GM12864 (cell line): ENCODE measurements at regions not wholly inside any gene's neighbourhood (a gene's known extent, or its start where the extent isn't known, plus 50 kb on each side); places are given as distances from the start of the nearest gene placed in this dataset.
"Not testable (repeated sequence)": the region's sequence is repeated elsewhere in the genome, so short reads cannot be mapped to it uniquely, and the experiment has no call there.

ENCODE experiments used
- DNase-seq: peaks from one replicate; pipeline ENCODE4 v3.0.0-alpha.2; 2011; ENCODE audit warnings: low read depth
- H3K4me3 ChIP-seq: 2 replicates; pipeline ENCODE4 v1.5.1; 2011; ENCODE audit warnings: mild to moderate bottlenecking, low read depth, low read length, control low read depth
- CTCF ChIP-seq: IDR thresholded peaks from 2 replicates; pipeline ENCODE4 v1.5.1; 2011; ENCODE audit warnings: low read depth, mild to moderate bottlenecking, moderate library complexity, low read length, control low read depth, inconsistent platforms; ENCODE audit errors: missing control alignments

- H3K4me3 ChIP-seq: no peak overlapping the region
- no peak for TF ChIP-seq CTCF
- DNase-seq: no peak
Observed at GRCh38 chr2:175679231-175679630, 322.8 kb downstream of the LNPK start.

- no peak for TF ChIP-seq CTCF
- no peak overlapping the region for H3K4me3 ChIP-seq
- no peak for DNase-seq
Observed at GRCh38 chr2:175677880-175678279, 324.2 kb downstream of the LNPK start.

GRCh38 chr2:175676813-175677212, 325.3 kb downstream of the LNPK start:
- no peak for TF ChIP-seq CTCF
- DNase-seq: no peak
- no peak overlapping the region for H3K4me3 ChIP-seq

GRCh38 chr2:175668804-175669203, 333.3 kb downstream of the LNPK start:
- not testable (repeated sequence) for H3K4me3 ChIP-seq, DNase-seq

GRCh38 chr2:175662335-175662734, 339.7 kb downstream of the LNPK start:
- H3K4me3 ChIP-seq: no peak overlapping the region
- DNase-seq: no peak
- no peak for TF ChIP-seq CTCF

- TF ChIP-seq CTCF: no peak
- no peak for DNase-seq
Observed at GRCh38 chr2:175648577-175649063, 353.4 kb downstream of the LNPK start.

GRCh38 chr2:175647058-175647457, 355.0 kb downstream of the LNPK start:
- no peak for DNase-seq
- TF ChIP-seq CTCF: no peak
- H3K4me3 ChIP-seq: no peak overlapping the region

More at GRCh38 chr2:175648577-175649063, 353.4 kb downstream of the LNPK start:
- H3K4me3 ChIP-seq: no peak overlapping the region
